ENCODE measurements at regions not wholly inside any gene's neighbourhood (a gene's known extent, or its start where the extent isn't known, plus 50 kb on each side); places are given as distances from the start of the nearest gene placed in this dataset.

DNA sequence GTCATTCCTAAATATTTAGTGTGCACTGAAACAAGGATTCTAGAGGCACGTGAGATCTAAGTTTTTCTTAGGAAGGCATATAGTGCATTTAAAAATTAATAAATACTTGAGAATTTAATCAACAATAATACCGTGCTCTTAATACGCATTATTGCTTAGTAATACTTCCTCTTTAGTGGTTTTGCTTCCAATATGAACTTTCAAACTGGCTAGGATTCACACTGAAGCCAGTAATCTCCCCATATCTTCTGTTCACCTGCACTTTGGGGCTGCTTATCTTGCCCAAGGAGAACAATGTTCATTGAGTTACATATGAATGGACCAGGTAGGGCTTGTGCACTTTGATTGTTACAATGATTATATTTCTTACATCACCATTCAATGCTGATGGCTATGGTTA is 180.5 kb upstream of the RIOK2 start:
- FAIRE-seq (no peak), DNase-seq (ENCODE audit: insufficient read length, low spot score) (no peak)
- TF ChIP-seq CTCF (IDR thresholded peaks at IDR 0.05; ENCODE audit: insufficient read depth, missing control alignments), result no peak

DNA sequence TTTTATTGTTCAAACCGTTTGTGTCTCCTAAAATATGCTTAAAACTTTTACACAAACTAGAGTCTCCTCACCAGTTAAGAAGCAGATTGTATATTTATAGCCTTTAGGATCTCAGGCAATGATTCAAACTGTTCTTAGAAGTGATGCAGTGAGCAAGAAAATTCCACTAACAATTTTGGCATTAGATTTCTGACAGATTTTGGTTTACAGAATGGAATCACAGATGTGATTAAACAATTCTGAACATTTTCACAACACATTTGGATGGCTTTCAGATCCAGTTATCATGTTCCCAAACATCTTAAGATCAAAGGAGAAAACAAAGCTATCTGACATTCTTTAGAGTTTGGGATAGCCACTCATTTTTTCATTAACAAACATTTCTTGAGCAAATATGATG is 181.7 kb upstream of the RIOK2 start:
- FAIRE-seq, result no peak
- TF ChIP-seq CTCF (IDR thresholded peaks at IDR 0.05; ENCODE audit: insufficient read depth, missing control alignments), result no peak

GRCh38 chr5:97365163-97365845 is 182.3 kb upstream of the RIOK2 start:
- DNase-seq (ENCODE audit: insufficient read length, low spot score) (no peak), FAIRE-seq (no peak)
- no peak for TF ChIP-seq CTCF (IDR thresholded peaks at IDR 0.05; ENCODE audit: insufficient read depth, missing control alignments)

More for the DNA sequence above, 181.7 kb upstream of the RIOK2 start:
- DNase-seq (ENCODE audit: insufficient read length, low spot score), result no peak

- FAIRE-seq (no peak), DNase-seq (ENCODE audit: insufficient read length, low spot score) (no peak)
- no peak for TF ChIP-seq CTCF (IDR thresholded peaks at IDR 0.05; ENCODE audit: insufficient read depth, missing control alignments)
Measured at GRCh38 chr5:97365918-97366317, 182.9 kb upstream of the RIOK2 start.

DNA sequence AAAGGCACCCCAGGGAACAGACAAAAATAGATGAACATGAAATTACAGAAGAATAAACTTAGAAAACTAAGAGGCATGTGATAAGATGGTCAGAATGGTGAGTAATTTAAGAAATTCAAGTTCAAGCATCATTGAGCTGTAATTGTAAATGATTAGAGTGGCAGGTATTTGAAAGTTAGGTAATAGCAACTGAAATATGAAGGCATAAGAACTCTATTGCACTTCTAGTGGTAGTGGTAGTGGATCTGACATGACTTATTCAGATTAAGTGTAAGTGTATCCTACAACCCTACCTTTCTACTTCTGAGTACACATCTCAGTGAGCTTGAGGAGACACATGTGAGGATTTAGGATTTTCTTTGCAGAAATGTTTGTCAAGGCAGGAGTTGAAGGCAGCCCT is 192.9 kb upstream of the RIOK2 start:
- DNase-seq (ENCODE audit: insufficient read length, low spot score) (no peak), FAIRE-seq (no peak)
- TF ChIP-seq CTCF (IDR thresholded peaks at IDR 0.05; ENCODE audit: insufficient read depth, missing control alignments), result no peak

GRCh38 chr5:97377582-97377981 is 194.5 kb upstream of the RIOK2 start:
- DNase-seq (ENCODE audit: insufficient read length, low spot score) (no peak), FAIRE-seq (no peak)

More at GRCh38 chr5:97377582-97377981, 194.5 kb upstream of the RIOK2 start:
- no peak for TF ChIP-seq CTCF (IDR thresholded peaks at IDR 0.05; ENCODE audit: insufficient read depth, missing control alignments)
